ENCODE measurements at regions not wholly inside any gene's neighbourhood (a gene's known extent, or its start where the extent isn't known, plus 50 kb on each side); places are given as distances from the start of the nearest gene placed in this dataset.

GRCh38 chr13:18960637-18961227 is 220.9 kb downstream of the TUBA3C start:
- TF ChIP-seq CEBPB (IDR thresholded peaks at IDR 0.05; ENCODE audit: low read depth, low read length) (no peak), ELK1 (IDR thresholded peaks at IDR 0.05; ENCODE audit: borderline replicate concordance, low read depth, low read length) (no peak), RFX5 (IDR thresholded peaks at IDR 0.05; ENCODE audit: low read depth, low read length) (no peak), FOS (IDR thresholded peaks at IDR 0.05; ENCODE audit: low read depth, low read length) (no peak), MXI1 (IDR thresholded peaks at IDR 0.05; ENCODE audit: borderline replicate concordance, low read depth, low read length) (no peak), USF2 (IDR thresholded peaks at IDR 0.05; ENCODE audit: low read depth, low read length) (no peak), POLR2A (IDR thresholded peaks at IDR 0.05; ENCODE audit: low read depth, low read length) (no peak), SMC3 (IDR thresholded peaks at IDR 0.05; ENCODE audit: low read depth, low read length) (no peak), MAFK (IDR thresholded peaks at IDR 0.05; ENCODE audit: low read depth, low read length) (no peak), CTCF (conservative IDR thresholded peaks at IDR 0.05; ENCODE audit: low read depth, low read length) (no peak), CHD1 (IDR thresholded peaks at IDR 0.05; ENCODE audit: low read depth, low read length) (no peak), RCOR1 (IDR thresholded peaks at IDR 0.05; ENCODE audit: insufficient replicate concordance, low read length) (no peak), BHLHE40 (IDR thresholded peaks at IDR 0.05; ENCODE audit: low read depth, low read length) (no peak), MAZ (IDR thresholded peaks at IDR 0.05; ENCODE audit: borderline replicate concordance, low read depth, low read length) (no peak)
- in situ Hi-C loops (cut with MboI; ENCODE audit: low sequenced_read_pairs): no loop called here

More at GRCh38 chr13:18960637-18961227, 220.9 kb downstream of the TUBA3C start:
- Histone ChIP-seq H3K9me1 (ENCODE audit: insufficient read depth, low read length) (no peaks in the 10 kb centered on the region), H2BK120ac (ENCODE audit: low read depth, low read length) (no peak overlapping the region), H3K79me1 (ENCODE audit: low read depth in 1 of 2, low read length in 2 of 2) (no peaks in the 10 kb centered on the region), H4K5ac (ENCODE audit: low read depth, low read length) (no peak overlapping the region), H2AK5ac (ENCODE audit: low read depth, low read length) (no peak overlapping the region), H2AFZ (replicated peaks; ENCODE audit: low read length, poor library complexity) (no peak overlapping the region), H3K4me2 (ENCODE audit: low read depth, low read length) (no peak overlapping the region), H3K36me3 (ENCODE audit: control insufficient read depth, insufficient read depth, low read length) (no peaks in the 10 kb centered on the region), H3K4me1 (ENCODE audit: control insufficient read depth, insufficient read depth, low read length) (no peaks in the 10 kb centered on the region), H3K9ac (ENCODE audit: low read depth, low read length) (no peak overlapping the region), H2BK5ac (ENCODE audit: low read depth, low read length, poor library complexity, severe bottlenecking) (no peak overlapping the region), H3K27me3 (ENCODE audit: control insufficient read depth, insufficient read depth, low read length) (no peaks in the 10 kb centered on the region), H4K8ac (ENCODE audit: low read depth in 2 of 2, low read length in 2 of 2) (no peak overlapping the region), H2BK15ac (ENCODE audit: low read depth, low read length) (no peak overlapping the region), H2AK9ac (replicated peaks; ENCODE audit: low read depth, low read length, poor library complexity) (no peak overlapping the region), H3K4me3 (ENCODE audit: insufficient read depth, low read depth, low read length) (no peak overlapping the region), H3K56ac (ENCODE audit: extremely low read depth, insufficient read depth, low read length) (no peak overlapping the region), H4K91ac (ENCODE audit: insufficient read depth, low read depth, low read length) (no peak overlapping the region), H4K20me1 (ENCODE audit: insufficient read depth, low read length) (no peaks in the 10 kb centered on the region), H3K23ac (ENCODE audit: low read depth, low read length) (no peak overlapping the region), H3K27ac (ENCODE audit: insufficient read depth, low read length) (no peak overlapping the region), H3K9me3 (ENCODE audit: control insufficient read depth, insufficient read depth, low read length) (peaks cover 58% of the 10 kb centered on the region), H3K18ac (ENCODE audit: low read depth, low read length) (no peak overlapping the region), H2BK20ac (ENCODE audit: low read depth, low read length) (no peak overlapping the region), H3K4ac (ENCODE audit: low read depth, low read length) (no peak overlapping the region), H3K14ac (replicated peaks; ENCODE audit: low read depth, low read length) (no peak overlapping the region)
- ChIA-PET CTCF (no interaction called here), POLR2A (ENCODE audit: unreplicated experiment) (no interaction called here)
- no CpG with 5 or more reads among the region's 5 CpGs for WGBS, 2 experiments (ENCODE audit: extremely low coverage in 2 of 2, insufficient read length in 1 of 2)
- no peak for DNase-seq
- BruUV-seq (replicated peaks): no TSS peak
- intact Hi-C loops (cut with micrococcal nuclease): no loop called here
- dilution Hi-C loops (cut with HindIII; ENCODE audit: low sequenced_read_pairs, unreplicated experiment): no loop called here
- no peak for ATAC-seq (ENCODE audit: low read depth)
